HUES6 (cell line): ENCODE measurements at regions not wholly inside any gene's neighbourhood (a gene's known extent, or its start where the extent isn't known, plus 50 kb on each side); places are given as distances from the start of the nearest gene placed in this dataset.
"Not testable (repeated sequence)": the region's sequence is repeated elsewhere in the genome, so short reads cannot be mapped to it uniquely, and the experiment has no call there.

Source experiments
- H3K27ac ChIP-seq: 2 replicates; pipeline ENCODE4 v1.7.0; 2013; ENCODE audit warnings: low read depth, mild to moderate bottlenecking, low read length, inconsistent platforms
- H3K27me3 ChIP-seq: 2 replicates; pipeline ENCODE4 v1.6.1; 2013; ENCODE audit warnings: low read length; ENCODE audit not compliant: control insufficient read depth, insufficient read depth
- H3K36me3 ChIP-seq: 2 replicates; pipeline ENCODE4 v1.6.1; 2013; ENCODE audit warnings: low read length; ENCODE audit not compliant: control insufficient read depth, insufficient read depth
- H3K4me1 ChIP-seq: 2 replicates; pipeline ENCODE4 v1.6.1; 2013; ENCODE audit warnings: low read length; ENCODE audit not compliant: control insufficient read depth, insufficient read depth
- H3K4me3 ChIP-seq: 2 replicates; pipeline ENCODE4 v1.5.1; 2013; ENCODE audit warnings: low read depth, low read length
- H3K9ac ChIP-seq: one replicate; pipeline ENCODE4 v1.6.1; 2013; ENCODE audit warnings: mild to moderate bottlenecking, low read length
- H3K9me3 ChIP-seq: 2 replicates; pipeline ENCODE4 v1.6.1; 2013; ENCODE audit warnings: low read depth, low read length; ENCODE audit not compliant: control insufficient read depth, insufficient read depth

DNA sequence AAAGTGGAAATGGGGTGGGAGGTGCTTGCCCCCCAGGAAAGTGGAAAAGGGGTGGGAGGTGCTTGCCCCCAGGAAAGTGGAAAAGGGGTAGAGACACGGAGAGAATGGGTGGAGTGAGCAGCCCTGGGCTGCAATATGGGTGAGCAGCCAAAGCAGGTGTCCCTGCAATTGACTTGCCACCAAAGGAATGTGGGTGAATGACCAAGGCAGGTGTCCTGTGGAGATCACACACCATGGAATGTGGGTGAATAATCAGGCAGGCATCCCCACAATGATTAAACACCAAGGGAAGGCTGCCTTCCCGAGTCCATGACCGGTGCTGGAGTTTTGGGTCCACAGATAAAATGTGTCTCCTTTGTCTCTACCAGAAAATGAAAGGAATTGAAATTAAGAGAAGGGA, 292.8 kb upstream of the ARHGEF26 start:
- not testable (repeated sequence) for H3K9me3 ChIP-seq, H3K36me3 ChIP-seq, H3K4me3 ChIP-seq, H3K4me1 ChIP-seq, H3K27me3 ChIP-seq, H3K9ac ChIP-seq, H3K27ac ChIP-seq

DNA sequence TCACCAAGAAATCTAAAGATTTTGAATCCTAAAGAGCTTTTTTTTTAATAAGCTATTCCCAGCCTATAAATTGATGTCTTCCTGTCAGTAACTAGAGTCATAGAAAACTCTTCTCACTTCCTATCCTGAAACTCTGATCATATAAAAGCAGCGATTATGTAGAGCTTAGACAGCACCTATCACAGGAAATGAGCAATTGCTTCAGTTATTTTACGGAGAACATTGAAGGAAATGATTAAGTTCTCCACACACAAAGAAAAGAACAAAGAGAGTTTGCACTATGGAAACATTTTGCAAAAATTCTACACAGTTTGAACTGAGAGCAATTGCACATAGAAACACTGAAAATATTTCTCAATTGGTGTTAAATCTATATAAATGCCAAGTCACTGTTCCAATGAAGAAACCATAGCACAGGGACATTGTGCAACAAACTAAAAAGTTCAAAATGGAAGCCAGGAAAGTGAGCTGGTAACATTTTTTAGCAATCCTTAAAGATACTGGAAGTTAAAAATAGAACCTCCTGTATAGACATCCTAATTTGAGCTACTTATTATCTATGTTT, 291.5 kb upstream of the ARHGEF26 start:
- Histone ChIP-seq H3K9ac (no peak overlapping the region), H3K36me3 (no peaks in the 10 kb centered on the region), H3K4me3 (no peak overlapping the region), H3K27ac (no peak overlapping the region), H3K27me3 (no peaks in the 10 kb centered on the region), H3K4me1 (no peaks in the 10 kb centered on the region), H3K9me3 (no peaks in the 10 kb centered on the region)

DNA sequence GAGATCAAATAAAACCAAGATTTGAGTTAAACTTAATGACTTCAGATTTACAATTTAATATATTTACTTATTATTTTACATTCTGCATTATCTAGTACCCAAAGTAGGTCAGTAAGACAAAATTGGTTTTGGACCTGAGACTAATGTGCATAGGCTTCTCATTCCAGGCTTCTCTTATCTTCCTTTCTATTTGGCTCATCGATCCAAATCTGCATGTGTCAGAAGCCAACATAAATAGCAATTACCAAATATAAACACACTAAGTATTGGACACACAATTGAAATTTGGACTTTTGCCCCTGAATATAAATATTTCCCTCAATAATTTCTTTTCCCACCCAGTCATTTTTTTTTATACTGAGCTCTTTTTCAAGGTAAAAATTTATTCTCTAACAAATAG, 290.6 kb upstream of the ARHGEF26 start:
- Histone ChIP-seq H3K27ac (no peak overlapping the region), H3K36me3 (no peaks in the 10 kb centered on the region), H3K4me1 (no peaks in the 10 kb centered on the region), H3K9ac (no peak overlapping the region), H3K9me3 (no peaks in the 10 kb centered on the region), H3K4me3 (no peak overlapping the region), H3K27me3 (no peaks in the 10 kb centered on the region)

DNA sequence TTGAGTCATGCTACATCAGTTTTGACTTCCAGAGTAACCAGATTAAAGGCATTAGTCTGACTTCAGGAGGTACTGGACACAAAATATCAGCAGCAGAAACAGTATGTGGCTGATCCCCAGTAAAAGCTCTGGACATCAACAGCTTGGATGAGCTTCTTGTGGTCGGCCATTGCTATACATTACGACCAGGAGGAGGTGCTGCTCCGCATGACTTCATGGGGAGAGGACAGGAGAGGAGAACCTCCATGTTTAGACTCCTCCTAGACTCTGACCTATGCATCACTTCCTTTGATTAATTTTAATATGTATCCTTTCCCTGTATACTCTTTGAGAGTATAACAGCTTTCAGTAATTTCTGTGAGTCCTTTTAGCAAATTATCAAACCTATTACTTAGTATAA, 285.6 kb upstream of the ARHGEF26 start:
- H3K9me3 ChIP-seq, result no peaks in the 10 kb centered on the region
- no peaks in the 10 kb centered on the region for H3K27me3 ChIP-seq
- H3K4me1 ChIP-seq, result no peaks in the 10 kb centered on the region
- H3K27ac ChIP-seq, result no peak overlapping the region
- no peak overlapping the region for H3K9ac ChIP-seq
- no peak overlapping the region for H3K4me3 ChIP-seq
- H3K36me3 ChIP-seq, result no peaks in the 10 kb centered on the region

DNA sequence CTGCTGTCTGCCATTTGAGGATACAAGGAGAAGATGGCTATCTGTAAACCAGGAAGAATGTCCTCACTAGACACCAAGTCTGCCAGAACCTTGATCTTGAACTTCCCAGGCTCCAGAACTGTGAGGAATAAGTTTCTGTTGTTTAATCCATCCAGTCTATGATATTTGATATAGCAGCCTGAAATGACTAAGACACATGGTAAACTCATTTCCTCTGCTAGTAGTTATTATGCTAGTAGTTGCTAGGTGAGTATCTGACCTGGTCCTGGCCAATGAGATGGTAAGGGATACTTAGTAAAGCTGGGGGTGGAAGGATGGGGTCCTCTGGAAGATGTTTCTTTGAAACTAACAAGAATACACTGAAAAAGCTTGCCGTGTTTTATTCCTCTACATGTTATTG, 280.7 kb upstream of the ARHGEF26 start:
- no peak overlapping the region for H3K9ac ChIP-seq
- no peaks in the 10 kb centered on the region for H3K9me3 ChIP-seq
- no peaks in the 10 kb centered on the region for H3K36me3 ChIP-seq
- H3K27me3 ChIP-seq, result no peaks in the 10 kb centered on the region
- H3K27ac ChIP-seq, result no peak overlapping the region
- no peak overlapping the region for H3K4me3 ChIP-seq
- no peaks in the 10 kb centered on the region for H3K4me1 ChIP-seq

DNA sequence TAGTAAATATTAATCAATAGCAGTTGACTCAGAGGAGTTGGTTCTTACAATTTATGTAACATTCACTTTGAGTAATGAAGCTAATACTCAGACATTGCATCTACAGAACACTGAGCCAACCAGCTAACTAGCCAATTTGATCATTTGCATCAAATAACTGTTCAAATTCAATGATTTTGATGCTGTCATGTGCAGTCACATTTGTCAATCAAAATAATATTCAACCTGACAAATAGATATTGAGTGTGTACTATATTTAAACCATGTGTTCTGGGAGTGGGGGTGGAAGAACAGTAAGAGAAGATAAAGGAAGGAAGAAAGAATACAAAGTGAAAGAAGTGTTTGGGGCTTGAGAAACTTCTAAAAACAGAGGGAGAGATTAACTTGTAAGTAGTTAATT, 277.2 kb upstream of the ARHGEF26 start:
- no peak overlapping the region for H3K4me3 ChIP-seq
- no peaks in the 10 kb centered on the region for H3K9me3 ChIP-seq
- no peak overlapping the region for H3K9ac ChIP-seq
- H3K4me1 ChIP-seq, result no peaks in the 10 kb centered on the region
- no peaks in the 10 kb centered on the region for H3K27me3 ChIP-seq
- no peaks in the 10 kb centered on the region for H3K36me3 ChIP-seq
- H3K27ac ChIP-seq, result no peak overlapping the region

DNA sequence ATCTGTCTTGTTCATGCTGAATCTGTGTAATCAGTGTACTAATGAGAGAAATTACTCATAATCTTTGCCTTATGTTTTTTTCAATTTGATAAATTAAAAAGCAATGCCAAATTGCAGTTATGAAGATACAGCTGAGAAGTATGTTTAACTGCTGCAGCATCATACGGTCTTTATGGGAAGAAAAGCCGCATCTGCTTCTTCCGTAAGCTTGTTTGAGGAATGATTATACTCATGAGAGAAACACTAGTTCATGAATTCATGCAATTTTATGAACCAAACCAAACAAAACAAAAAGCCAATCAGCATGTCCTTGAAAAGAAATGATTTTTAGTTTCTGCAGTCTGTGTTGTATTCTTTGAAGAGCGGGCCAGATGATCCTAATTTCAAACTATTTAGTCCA, 275.9 kb upstream of the ARHGEF26 start:
- H3K27ac ChIP-seq, result no peak overlapping the region
- H3K9me3 ChIP-seq, result no peaks in the 10 kb centered on the region
- H3K9ac ChIP-seq, result no peak overlapping the region
- no peaks in the 10 kb centered on the region for H3K27me3 ChIP-seq
- no peak overlapping the region for H3K4me3 ChIP-seq
- no peaks in the 10 kb centered on the region for H3K36me3 ChIP-seq
- H3K4me1 ChIP-seq, result no peaks in the 10 kb centered on the region

DNA sequence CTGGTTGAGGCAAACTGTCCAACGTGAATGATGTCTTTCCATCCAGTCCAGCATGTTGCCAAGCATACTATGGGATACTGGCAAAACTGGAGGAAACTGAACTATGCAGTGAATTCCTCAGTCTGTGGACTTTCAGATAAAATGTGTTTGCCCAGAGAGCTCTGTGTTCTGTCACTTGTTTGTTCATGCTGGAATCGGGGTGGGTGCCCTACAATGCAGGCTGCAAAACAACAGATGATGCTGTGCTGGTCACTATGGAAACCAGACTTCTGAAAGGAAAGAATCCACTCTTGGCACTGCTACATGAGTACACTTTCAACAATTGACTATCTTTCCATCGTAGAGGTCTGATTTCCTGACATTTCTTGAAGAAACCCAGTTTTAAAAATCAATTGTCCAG, 272.5 kb upstream of the ARHGEF26 start:
- Histone ChIP-seq H3K9me3 (no peaks in the 10 kb centered on the region), H3K27me3 (no peaks in the 10 kb centered on the region), H3K4me1 (no peaks in the 10 kb centered on the region), H3K9ac (no peak overlapping the region), H3K36me3 (no peaks in the 10 kb centered on the region), H3K4me3 (no peak overlapping the region), H3K27ac (no peak overlapping the region)

DNA sequence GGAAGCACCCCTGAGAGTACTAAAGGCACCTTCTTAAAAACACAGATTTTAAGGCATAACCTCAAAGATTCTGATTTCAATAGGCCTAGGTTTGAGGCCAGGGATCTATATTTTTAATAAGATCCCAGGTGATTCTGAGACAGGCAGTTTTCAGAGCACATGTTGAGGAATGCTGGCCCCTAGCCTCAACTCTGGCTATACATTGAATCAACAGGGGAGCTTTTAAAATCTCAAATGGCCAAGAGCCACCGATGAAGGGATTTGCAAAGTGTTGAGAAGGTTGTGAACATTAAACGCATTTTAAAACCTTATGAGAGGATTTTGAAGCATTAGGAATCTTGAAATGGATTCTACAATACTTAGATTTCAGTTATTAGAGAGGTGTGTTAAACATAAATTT, 268.8 kb upstream of the ARHGEF26 start:
- Histone ChIP-seq H3K36me3 (no peaks in the 10 kb centered on the region), H3K27me3 (no peaks in the 10 kb centered on the region), H3K27ac (no peak overlapping the region), H3K9ac (no peak overlapping the region), H3K4me3 (no peak overlapping the region), H3K9me3 (no peaks in the 10 kb centered on the region), H3K4me1 (no peaks in the 10 kb centered on the region)

DNA sequence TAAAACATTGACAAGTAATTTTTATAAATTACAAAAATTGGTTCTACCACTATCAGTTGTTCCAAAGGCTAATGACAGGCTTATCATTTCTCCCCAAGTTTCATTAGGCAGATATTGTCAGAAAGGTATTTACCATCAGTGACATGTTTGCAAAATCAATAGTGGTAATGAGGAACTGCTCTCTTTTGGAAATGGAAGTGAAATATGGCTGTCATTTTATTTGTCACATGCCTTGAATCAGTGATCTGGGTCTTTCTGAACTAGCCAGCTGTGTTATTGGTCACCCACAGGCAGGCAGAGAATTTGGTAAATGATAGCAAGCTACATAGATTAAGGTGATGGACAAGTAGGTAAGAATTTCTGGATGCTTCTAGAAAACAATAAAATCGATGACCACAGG, 268.0 kb upstream of the ARHGEF26 start:
- Histone ChIP-seq H3K4me1 (no peaks in the 10 kb centered on the region), H3K9ac (no peak overlapping the region), H3K36me3 (no peaks in the 10 kb centered on the region), H3K27me3 (no peaks in the 10 kb centered on the region), H3K9me3 (no peaks in the 10 kb centered on the region), H3K4me3 (no peak overlapping the region), H3K27ac (no peak overlapping the region)

DNA sequence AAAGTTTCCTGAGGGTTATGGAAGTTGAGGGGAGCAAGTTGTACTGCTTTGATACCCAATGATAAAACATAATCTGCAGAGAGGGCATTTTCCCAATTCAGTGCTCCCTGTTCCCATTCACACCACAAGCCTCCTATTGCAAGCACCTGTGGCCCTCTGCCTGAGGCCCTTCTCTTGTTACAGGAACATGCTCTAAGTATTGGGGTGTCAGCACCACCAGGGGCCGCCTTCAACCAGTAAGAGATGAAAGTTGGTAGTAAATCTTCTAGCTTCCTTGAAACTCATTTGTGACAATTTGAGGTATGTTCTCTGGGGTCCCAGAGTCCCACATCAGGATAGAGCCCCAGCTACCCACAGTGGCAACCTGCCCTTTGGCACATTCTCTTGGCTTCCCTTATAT, 265.4 kb upstream of the ARHGEF26 start:
- H3K27ac ChIP-seq, result no peak overlapping the region
- no peak overlapping the region for H3K9ac ChIP-seq
- no peaks in the 10 kb centered on the region for H3K9me3 ChIP-seq
- H3K36me3 ChIP-seq, result no peaks in the 10 kb centered on the region
- no peaks in the 10 kb centered on the region for H3K27me3 ChIP-seq
- no peaks in the 10 kb centered on the region for H3K4me1 ChIP-seq
- no peak overlapping the region for H3K4me3 ChIP-seq

DNA sequence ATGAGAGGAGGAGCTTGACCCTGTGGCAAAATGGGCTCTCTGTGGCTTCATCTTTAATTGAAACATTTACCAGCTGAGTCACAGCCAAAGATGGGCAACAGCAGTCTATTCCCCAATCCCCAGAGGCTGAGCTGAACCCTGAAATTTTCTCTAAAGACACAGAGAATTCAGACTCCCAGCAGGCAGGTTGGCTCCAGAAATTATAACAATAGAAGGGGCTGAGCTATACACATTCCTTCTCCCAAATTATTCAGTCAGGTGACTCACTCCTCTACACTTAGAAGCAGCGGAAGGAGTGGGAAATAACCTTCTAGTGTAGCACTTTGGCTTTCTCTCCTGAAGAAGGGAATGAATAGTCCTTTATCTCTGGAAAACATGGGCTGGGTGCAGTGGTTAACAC, 264.3 kb upstream of the ARHGEF26 start:
- H3K36me3 ChIP-seq, result no peaks in the 10 kb centered on the region
- no peaks in the 10 kb centered on the region for H3K4me1 ChIP-seq
- no peaks in the 10 kb centered on the region for H3K9me3 ChIP-seq
- H3K27ac ChIP-seq, result no peak overlapping the region
- no peaks in the 10 kb centered on the region for H3K27me3 ChIP-seq
- H3K4me3 ChIP-seq, result no peak overlapping the region
- no peak overlapping the region for H3K9ac ChIP-seq
